OCI-LY3 (cell line): ENCODE measurements at regions not wholly inside any gene's neighbourhood (a gene's known extent, or its start where the extent isn't known, plus 50 kb on each side); places are given as distances from the start of the nearest gene placed in this dataset.

Experiments used
- EZH2phosphoT487 ChIP-seq: fragments of 200-600 bp; shearing (Covaris generic); IDR thresholded peaks from 2 replicates; pipeline ENCODE4 v1.6.1; 2018; ENCODE audit warnings: antibody characterized with exemption, mixed run types, low read depth
- TF ChIP-seq, protein P1 (sequence below): fragments of 200-600, 300-600 bp; sonication (generic); IDR thresholded peaks from 2 replicates; pipeline ENCODE4 v1.5.1; 2014; ENCODE audit warnings: antibody characterized with exemption, low read length, low read depth

DNA sequence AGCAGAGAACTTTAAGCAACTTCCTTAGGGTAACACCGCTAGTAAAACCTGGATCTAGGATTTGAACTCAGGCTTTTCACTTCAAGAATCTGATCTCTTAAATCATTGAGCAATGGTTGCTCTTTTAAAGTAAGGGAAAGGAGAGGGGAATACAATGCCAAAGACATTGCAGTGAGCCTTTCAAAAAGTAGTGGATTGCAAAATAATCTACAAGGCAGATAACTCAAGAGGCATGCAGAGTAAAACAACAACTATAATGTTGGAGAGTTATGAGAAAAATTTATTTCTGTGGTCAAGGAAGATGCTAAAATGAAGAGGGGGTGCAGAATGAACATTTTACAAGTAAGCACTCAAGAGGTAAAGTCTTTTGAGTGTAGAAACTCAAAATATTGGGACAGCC is 432.6 kb downstream of the C12orf50 start:
- TF ChIP-seq, protein P1, sequence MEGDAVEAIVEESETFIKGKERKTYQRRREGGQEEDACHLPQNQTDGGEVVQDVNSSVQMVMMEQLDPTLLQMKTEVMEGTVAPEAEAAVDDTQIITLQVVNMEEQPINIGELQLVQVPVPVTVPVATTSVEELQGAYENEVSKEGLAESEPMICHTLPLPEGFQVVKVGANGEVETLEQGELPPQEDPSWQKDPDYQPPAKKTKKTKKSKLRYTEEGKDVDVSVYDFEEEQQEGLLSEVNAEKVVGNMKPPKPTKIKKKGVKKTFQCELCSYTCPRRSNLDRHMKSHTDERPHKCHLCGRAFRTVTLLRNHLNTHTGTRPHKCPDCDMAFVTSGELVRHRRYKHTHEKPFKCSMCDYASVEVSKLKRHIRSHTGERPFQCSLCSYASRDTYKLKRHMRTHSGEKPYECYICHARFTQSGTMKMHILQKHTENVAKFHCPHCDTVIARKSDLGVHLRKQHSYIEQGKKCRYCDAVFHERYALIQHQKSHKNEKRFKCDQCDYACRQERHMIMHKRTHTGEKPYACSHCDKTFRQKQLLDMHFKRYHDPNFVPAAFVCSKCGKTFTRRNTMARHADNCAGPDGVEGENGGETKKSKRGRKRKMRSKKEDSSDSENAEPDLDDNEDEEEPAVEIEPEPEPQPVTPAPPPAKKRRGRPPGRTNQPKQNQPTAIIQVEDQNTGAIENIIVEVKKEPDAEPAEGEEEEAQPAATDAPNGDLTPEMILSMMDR = no peak
- TF ChIP-seq EZH2phosphoT487 = no peak
